ENCODE measurements at regions not wholly inside any gene's neighbourhood (a gene's known extent, or its start where the extent isn't known, plus 50 kb on each side); places are given as distances from the start of the nearest gene placed in this dataset.

GRCh38 chr5:125267636-125268248 is 521.3 kb upstream of the ZNF608 start:
- no peak for DNase-seq (ENCODE audit: low read depth in 1 of 2, low spot score in 1 of 2)

- DNase-seq (ENCODE audit: low read depth in 1 of 2, low spot score in 1 of 2): no peak
Observed at GRCh38 chr5:125269926-125270325, 523.5 kb upstream of the ZNF608 start.

- DNase-seq (ENCODE audit: low read depth in 1 of 2, low spot score in 1 of 2): no peak
Observed at GRCh38 chr5:125272357-125272756, 525.9 kb upstream of the ZNF608 start.

- DNase-seq (ENCODE audit: low read depth in 1 of 2, low spot score in 1 of 2): no peak
Observed at GRCh38 chr5:125274211-125274610, 527.8 kb upstream of the ZNF608 start.

- DNase-seq (ENCODE audit: low read depth in 1 of 2, low spot score in 1 of 2): no peak
Observed at GRCh38 chr5:125274938-125275724, 528.7 kb upstream of the ZNF608 start.

GRCh38 chr5:125275725-125276090 is 529.3 kb upstream of the ZNF608 start:
- DNase-seq (ENCODE audit: low read depth in 1 of 2, low spot score in 1 of 2): no peak

GRCh38 chr5:125276096-125276495 is 529.7 kb upstream of the ZNF608 start:
- DNase-seq (ENCODE audit: low read depth in 1 of 2, low spot score in 1 of 2): no peak

- DNase-seq (ENCODE audit: low read depth in 1 of 2, low spot score in 1 of 2): no peak
Observed at GRCh38 chr5:125277494-125278154, 531.2 kb upstream of the ZNF608 start.

- no peak for DNase-seq (ENCODE audit: low read depth in 1 of 2, low spot score in 1 of 2)
Observed at GRCh38 chr5:125278711-125279110, 532.3 kb upstream of the ZNF608 start.

- DNase-seq (ENCODE audit: low read depth in 1 of 2, low spot score in 1 of 2): no peak
Observed at GRCh38 chr5:125281667-125282066, 535.2 kb upstream of the ZNF608 start.

- DNase-seq (ENCODE audit: low read depth in 1 of 2, low spot score in 1 of 2): no peak
Observed at GRCh38 chr5:125283372-125283771, 536.9 kb upstream of the ZNF608 start.

GRCh38 chr5:125286271-125286670 is 539.8 kb upstream of the ZNF608 start:
- no peak for DNase-seq (ENCODE audit: low read depth in 1 of 2, low spot score in 1 of 2)

- DNase-seq (ENCODE audit: low read depth in 1 of 2, low spot score in 1 of 2): no peak
Observed at GRCh38 chr5:125289606-125290005, 543.2 kb upstream of the ZNF608 start.

- no peak for DNase-seq (ENCODE audit: low read depth in 1 of 2, low spot score in 1 of 2)
Observed at GRCh38 chr5:125290935-125291334, 544.5 kb upstream of the ZNF608 start.

- no peak for DNase-seq (ENCODE audit: low read depth in 1 of 2, low spot score in 1 of 2)
Observed at GRCh38 chr5:125291447-125291846, 545.0 kb upstream of the ZNF608 start.

GRCh38 chr5:125293223-125293622 is 546.8 kb upstream of the ZNF608 start:
- no peak for DNase-seq (ENCODE audit: low read depth in 1 of 2, low spot score in 1 of 2)

GRCh38 chr5:125293726-125294125 is 547.3 kb upstream of the ZNF608 start:
- no peak for DNase-seq (ENCODE audit: low read depth in 1 of 2, low spot score in 1 of 2)

- DNase-seq (ENCODE audit: low read depth in 1 of 2, low spot score in 1 of 2): no peak
Observed at GRCh38 chr5:125294844-125295243, 548.4 kb upstream of the ZNF608 start.

GRCh38 chr5:125295405-125295872 is 549.0 kb upstream of the ZNF608 start:
- no peak for DNase-seq (ENCODE audit: low read depth in 1 of 2, low spot score in 1 of 2)

GRCh38 chr5:125298258-125298657 is 551.8 kb upstream of the ZNF608 start:
- DNase-seq (ENCODE audit: low read depth in 1 of 2, low spot score in 1 of 2): no peak

GRCh38 chr5:125298746-125299379 is 552.4 kb upstream of the ZNF608 start:
- DNase-seq (ENCODE audit: low read depth in 1 of 2, low spot score in 1 of 2): no peak

GRCh38 chr5:125301711-125302110 is 555.3 kb upstream of the ZNF608 start:
- no peak for DNase-seq (ENCODE audit: low read depth in 1 of 2, low spot score in 1 of 2)
